ENCODE measurements at regions not wholly inside any gene's neighbourhood (a gene's known extent, or its start where the extent isn't known, plus 50 kb on each side); places are given as distances from the start of the nearest gene placed in this dataset.

GRCh38 chr6:166046982-166047381 lies 120.7 kb downstream of the TBXT start:
- DNase-seq (ENCODE audit: low read depth), result no peak

GRCh38 chr6:166046226-166046625 lies 121.4 kb downstream of the TBXT start:
- DNase-seq (ENCODE audit: low read depth), result no peak

GRCh38 chr6:166045860-166046200 lies 121.8 kb downstream of the TBXT start:
- DNase-seq (ENCODE audit: low read depth), result no peak

- no peak for DNase-seq (ENCODE audit: low read depth)
These were observed 122.3 kb downstream of the TBXT start for GRCh38 chr6:166045173-166045859.

- DNase-seq (ENCODE audit: low read depth), result no peak
These were observed 126.4 kb downstream of the TBXT start for GRCh38 chr6:166041277-166041676.

GRCh38 chr6:166040292-166040691 lies 127.4 kb downstream of the TBXT start:
- no peak for DNase-seq (ENCODE audit: low read depth)

- no peak for DNase-seq (ENCODE audit: low read depth)
These were observed 131.1 kb downstream of the TBXT start for GRCh38 chr6:166036316-166037095.

- no peak for DNase-seq (ENCODE audit: low read depth)
These were observed 135.1 kb downstream of the TBXT start for GRCh38 chr6:166032366-166033200.

GRCh38 chr6:166031275-166031674 lies 136.4 kb downstream of the TBXT start:
- no peak for DNase-seq (ENCODE audit: low read depth)

- DNase-seq (ENCODE audit: low read depth), result no peak
These were observed 138.1 kb downstream of the TBXT start for GRCh38 chr6:166029506-166029905.

- no peak for DNase-seq (ENCODE audit: low read depth)
These were observed 139.9 kb downstream of the TBXT start for GRCh38 chr6:166027761-166028160.

- no peak for DNase-seq (ENCODE audit: low read depth)
These were observed 141.0 kb downstream of the TBXT start for GRCh38 chr6:166026586-166027126.

- DNase-seq (ENCODE audit: low read depth), result no peak
These were observed 142.3 kb downstream of the TBXT start for GRCh38 chr6:166025149-166025898.

- DNase-seq (ENCODE audit: low read depth), result no peak
These were observed 143.4 kb downstream of the TBXT start for GRCh38 chr6:166024252-166024651.

GRCh38 chr6:166023273-166023989 lies 144.2 kb downstream of the TBXT start:
- no peak for DNase-seq (ENCODE audit: low read depth)

- DNase-seq (ENCODE audit: low read depth), result no peak
These were observed 146.2 kb downstream of the TBXT start for GRCh38 chr6:166021429-166021828.

- DNase-seq (ENCODE audit: low read depth), result no peak
These were observed 148.4 kb downstream of the TBXT start for GRCh38 chr6:166019214-166019613.

- no peak for DNase-seq (ENCODE audit: low read depth)
These were observed 150.5 kb downstream of the TBXT start for GRCh38 chr6:166017032-166017635.

GRCh38 chr6:166014966-166015365 lies 152.7 kb downstream of the TBXT start:
- no peak for DNase-seq (ENCODE audit: low read depth)

- no peak for DNase-seq (ENCODE audit: low read depth)
These were observed 157.3 kb downstream of the TBXT start for GRCh38 chr6:166010136-166010960.

Data from activated T-cell treated with anti-CD3 and anti-CD28 coated beads for 24 hours (primary cell).